IMR-90 (cell line): ENCODE measurements at regions not wholly inside any gene's neighbourhood (a gene's known extent, or its start where the extent isn't known, plus 50 kb on each side); places are given as distances from the start of the nearest gene placed in this dataset.

Experiments
- ATAC-seq: fragments of 200-7000 bp; cut with Tn5 transposase; 2 replicates; pipeline ENCODE4 v1.9.1; 2020; ENCODE audit warnings: low read depth, mild to moderate bottlenecking, moderate library complexity
- BruUV-seq: library from RNA; stranded (reverse); fragments of 400-500 nt; replicated peaks from 2 replicates; lab custom pipeline; 2021; lab: Mats Ljungman, UMichigan
- CTCF ChIA-PET: fragments of 300-600 bp; formaldehyde crosslinking; extraction: SDS; loops from one replicate; lab custom pipeline; 2021; ENCODE audit warnings: antibody characterized with exemption; lab: Yijun Ruan, JAX
- POLR2A ChIA-PET: fragments of 300-600 bp; sonication (Branson Sonifier 250); formaldehyde crosslinking; loops from one replicate; lab custom pipeline; 2022; ENCODE audit warnings: antibody characterized with exemption; ENCODE audit not compliant: unreplicated experiment; lab: Charles Lee
- DNase-seq: peaks from one replicate; pipeline ENCODE4 v3.0.0; 2013
- H2AFZ ChIP-seq: replicated peaks from 2 replicates; pipeline ENCODE3; 2013; ENCODE audit warnings: low read length, mild to moderate bottlenecking; ENCODE audit not compliant: poor library complexity
- H2AK5ac ChIP-seq: 2 replicates; pipeline ENCODE4 v1.6.1; 2013; ENCODE audit warnings: low read depth, low read length, inconsistent platforms
- H2AK9ac ChIP-seq: replicated peaks from 2 replicates; pipeline ENCODE3; 2013; ENCODE audit warnings: mild to moderate bottlenecking, low read depth, low read length, moderate library complexity; ENCODE audit not compliant: poor library complexity
- H2BK120ac ChIP-seq: 2 replicates; pipeline ENCODE4 v1.6.1; 2013; ENCODE audit warnings: low read depth, low read length, inconsistent platforms
- H2BK15ac ChIP-seq: 3 replicates; pipeline ENCODE4 v1.6.1; 2013; ENCODE audit warnings: low read depth, low read length, inconsistent platforms
- H2BK20ac ChIP-seq: 2 replicates; pipeline ENCODE4 v1.6.1; 2013; ENCODE audit warnings: low read depth, mild to moderate bottlenecking, inconsistent platforms, low read length, moderate library complexity
- H2BK5ac ChIP-seq: 2 replicates; pipeline ENCODE4 v1.6.1; 2013; ENCODE audit warnings: mild to moderate bottlenecking, low read depth, low read length, inconsistent platforms; ENCODE audit not compliant: poor library complexity, severe bottlenecking
- H3K14ac ChIP-seq: replicated peaks from 2 replicates; pipeline ENCODE4 v1.6.1; 2013; ENCODE audit warnings: low read depth, low read length, inconsistent platforms
- H3K18ac ChIP-seq: 2 replicates; pipeline ENCODE4 v1.6.1; 2013; ENCODE audit warnings: low read depth, low read length, control low read depth
- H3K23ac ChIP-seq: 2 replicates; pipeline ENCODE4 v1.6.1; 2013; ENCODE audit warnings: low read depth, low read length, inconsistent platforms
- H3K27ac ChIP-seq: 2 replicates; pipeline ENCODE4 v1.5.1; 2013; ENCODE audit warnings: mild to moderate bottlenecking, control low read depth, low read length; ENCODE audit not compliant: insufficient read depth
- H3K27me3 ChIP-seq: 2 replicates; pipeline ENCODE4 v1.6.1; 2013; ENCODE audit warnings: low read length; ENCODE audit not compliant: control insufficient read depth, insufficient read depth
- H3K36me3 ChIP-seq: 2 replicates; pipeline ENCODE4 v1.6.1; 2013; ENCODE audit warnings: low read length, mixed read lengths; ENCODE audit not compliant: control insufficient read depth, insufficient read depth
- H3K4ac ChIP-seq: 2 replicates; pipeline ENCODE4 v1.6.1; 2013; ENCODE audit warnings: low read depth, low read length, inconsistent platforms
- H3K4me1 ChIP-seq: 2 replicates; pipeline ENCODE4 v1.6.1; 2013; ENCODE audit warnings: low read length, mixed read lengths; ENCODE audit not compliant: control insufficient read depth, insufficient read depth
- H3K4me2 ChIP-seq: 2 replicates; pipeline ENCODE4 v1.6.1; 2013; ENCODE audit warnings: low read depth, mild to moderate bottlenecking, control low read depth, low read length, moderate library complexity
- H3K4me3 ChIP-seq: 2 replicates; pipeline ENCODE4 v1.5.1; 2013; ENCODE audit warnings: low read depth, mild to moderate bottlenecking, control low read depth, low read length, moderate library complexity; ENCODE audit not compliant: insufficient read depth
- H3K56ac ChIP-seq: 2 replicates; pipeline ENCODE4 v1.6.1; 2013; ENCODE audit warnings: low read length, inconsistent platforms; ENCODE audit not compliant: insufficient read depth; ENCODE audit errors: extremely low read depth
- H3K79me1 ChIP-seq, 2 experiments: 2 replicates each; pipeline ENCODE4 v1.6.1; 2013; ENCODE audit warnings: low read length in 2 of 2, inconsistent platforms in 1 of 2, low read depth in 1 of 2
- H3K9ac ChIP-seq: 2 replicates; pipeline ENCODE4 v1.6.1; 2013; ENCODE audit warnings: low read depth, low read length, control low read depth
- H3K9me1 ChIP-seq: 2 replicates; pipeline ENCODE4 v1.6.1; 2013; ENCODE audit warnings: low read length, inconsistent platforms; ENCODE audit not compliant: insufficient read depth
- H3K9me3 ChIP-seq: 2 replicates; pipeline ENCODE4 v1.6.1; 2013; ENCODE audit warnings: low read length; ENCODE audit not compliant: control insufficient read depth, insufficient read depth
- H4K20me1 ChIP-seq: 2 replicates; pipeline ENCODE4 v1.6.1; 2013; ENCODE audit warnings: low read length, inconsistent platforms; ENCODE audit not compliant: insufficient read depth
- H4K5ac ChIP-seq: 2 replicates; pipeline ENCODE4 v1.6.1; 2013; ENCODE audit warnings: mild to moderate bottlenecking, low read depth, low read length, control low read depth
- H4K8ac ChIP-seq, 2 experiments: 2 replicates each; pipeline ENCODE4 v1.6.1; 2013; ENCODE audit warnings: low read depth in 2 of 2, low read length in 2 of 2, control low read depth in 1 of 2, inconsistent platforms in 1 of 2
- H4K91ac ChIP-seq: 2 replicates; pipeline ENCODE4 v1.6.1; 2013; ENCODE audit warnings: low read depth, low read length, inconsistent platforms; ENCODE audit not compliant: insufficient read depth
- BHLHE40 ChIP-seq: fragments of 150-350 bp; IDR thresholded peaks from 2 replicates; pipeline ENCODE4 v1.6.1; 2016; ENCODE audit warnings: mild to moderate bottlenecking, low read depth, low read length
- MAFK ChIP-seq: IDR thresholded peaks from 2 replicates; pipeline ENCODE4 v1.6.1; 2012; ENCODE audit warnings: low read depth, low read length, improper control_type of control experiment
- SMC3 ChIP-seq: fragments of 150-350 bp; IDR thresholded peaks from 2 replicates; pipeline ENCODE4 v1.6.1; 2016; ENCODE audit warnings: low read depth, mild to moderate bottlenecking, antibody characterized with exemption, low read length, moderate library complexity
- WGBS, 2 experiments: methylation state at CpG; one replicate each; pipeline versions ENCODE4 v1.1.5 to v1.1.7; 2013; ENCODE audit warnings: missing lambda C conversion rate in 2 of 2; ENCODE audit not compliant: insufficient read length in 1 of 2; ENCODE audit errors: extremely low coverage in 2 of 2; 5-methylcytosine and 5-hydroxymethylcytosine counted together
- dilution Hi-C: fragments of 300-500 bp; cut with HindIII; formaldehyde crosslinking; loops from one replicate; pipeline ENCODE4 v1.14.3; 2018; ENCODE audit warnings: low sequenced_read_pairs; ENCODE audit not compliant: unreplicated experiment
- in situ Hi-C: fragments of 300-500 bp; cut with MboI; formaldehyde crosslinking; loops from 3 replicates; pipeline ENCODE4 v1.14.3; 2019; ENCODE audit warnings: low sequenced_read_pairs, inconsistent platforms, mixed read lengths
- intact Hi-C: fragments of 100-400 bp; cut with micrococcal nuclease; formaldehyde crosslinking; loops from 2 replicates; pipeline ENCODE4 v1.10.0; 2022
- TF ChIP-seq, protein P1 (sequence below): conservative IDR thresholded peaks from 2 replicates; pipeline ENCODE4 v1.5.1; 2012; ENCODE audit warnings: mild to moderate bottlenecking, low read depth, low read length, improper control_type of control experiment
- TF ChIP-seq, protein P2 (sequence below): fragments of 150-350 bp; IDR thresholded peaks from 2 replicates; pipeline ENCODE4 v1.6.1; 2016; ENCODE audit warnings: low read depth, mild to moderate bottlenecking, low read length, moderate library complexity, borderline replicate concordance

- H3K4ac ChIP-seq, result no peak overlapping the region
- no peaks in the 10 kb centered on the region for H3K9me3 ChIP-seq
- BruUV-seq, result no TSS peak
- TF ChIP-seq BHLHE40 (no peak), MAFK (peak; percentile 46; the same call in 1 of the 2 replicates), SMC3 (no peak)
- TF ChIP-seq, protein P1, sequence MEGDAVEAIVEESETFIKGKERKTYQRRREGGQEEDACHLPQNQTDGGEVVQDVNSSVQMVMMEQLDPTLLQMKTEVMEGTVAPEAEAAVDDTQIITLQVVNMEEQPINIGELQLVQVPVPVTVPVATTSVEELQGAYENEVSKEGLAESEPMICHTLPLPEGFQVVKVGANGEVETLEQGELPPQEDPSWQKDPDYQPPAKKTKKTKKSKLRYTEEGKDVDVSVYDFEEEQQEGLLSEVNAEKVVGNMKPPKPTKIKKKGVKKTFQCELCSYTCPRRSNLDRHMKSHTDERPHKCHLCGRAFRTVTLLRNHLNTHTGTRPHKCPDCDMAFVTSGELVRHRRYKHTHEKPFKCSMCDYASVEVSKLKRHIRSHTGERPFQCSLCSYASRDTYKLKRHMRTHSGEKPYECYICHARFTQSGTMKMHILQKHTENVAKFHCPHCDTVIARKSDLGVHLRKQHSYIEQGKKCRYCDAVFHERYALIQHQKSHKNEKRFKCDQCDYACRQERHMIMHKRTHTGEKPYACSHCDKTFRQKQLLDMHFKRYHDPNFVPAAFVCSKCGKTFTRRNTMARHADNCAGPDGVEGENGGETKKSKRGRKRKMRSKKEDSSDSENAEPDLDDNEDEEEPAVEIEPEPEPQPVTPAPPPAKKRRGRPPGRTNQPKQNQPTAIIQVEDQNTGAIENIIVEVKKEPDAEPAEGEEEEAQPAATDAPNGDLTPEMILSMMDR, result no peak
- TF ChIP-seq, protein P2, sequence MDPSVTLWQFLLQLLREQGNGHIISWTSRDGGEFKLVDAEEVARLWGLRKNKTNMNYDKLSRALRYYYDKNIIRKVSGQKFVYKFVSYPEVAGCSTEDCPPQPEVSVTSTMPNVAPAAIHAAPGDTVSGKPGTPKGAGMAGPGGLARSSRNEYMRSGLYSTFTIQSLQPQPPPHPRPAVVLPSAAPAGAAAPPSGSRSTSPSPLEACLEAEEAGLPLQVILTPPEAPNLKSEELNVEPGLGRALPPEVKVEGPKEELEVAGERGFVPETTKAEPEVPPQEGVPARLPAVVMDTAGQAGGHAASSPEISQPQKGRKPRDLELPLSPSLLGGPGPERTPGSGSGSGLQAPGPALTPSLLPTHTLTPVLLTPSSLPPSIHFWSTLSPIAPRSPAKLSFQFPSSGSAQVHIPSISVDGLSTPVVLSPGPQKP, result no peak
- H3K14ac ChIP-seq, result no peak overlapping the region
- H3K27me3 ChIP-seq, result peaks cover 4% of the 10 kb centered on the region; the same call in 1 of the 2 replicates
- H3K9me1 ChIP-seq, result no peaks in the 10 kb centered on the region
- H2BK120ac ChIP-seq, result no peak overlapping the region
- no peak overlapping the region for H3K27ac ChIP-seq
- dilution Hi-C loops, result no loop called here
- no peak overlapping the region for H2AFZ ChIP-seq
- H3K4me1 ChIP-seq, result no peaks in the 10 kb centered on the region
- POLR2A ChIA-PET, result no interaction called here
- H3K56ac ChIP-seq, result no peak overlapping the region
- no peak for ATAC-seq
- no peaks in the 10 kb centered on the region for H3K36me3 ChIP-seq
- H4K20me1 ChIP-seq, result no peaks in the 10 kb centered on the region
- H4K5ac ChIP-seq, result no peak overlapping the region
- in situ Hi-C loops, result no loop called here
- no CpG with 5 or more reads among the region's 3 CpGs for WGBS, 2 experiments
- no peak overlapping the region for H2BK5ac ChIP-seq
- H3K4me2 ChIP-seq, result no peak overlapping the region
- no peak overlapping the region for H4K91ac ChIP-seq
- H3K9ac ChIP-seq, result no peak overlapping the region
- H2AK9ac ChIP-seq, result no peak overlapping the region
- CTCF ChIA-PET, result no interaction called here
- H3K79me1 ChIP-seq, result no peaks in the 10 kb centered on the region
- no peak overlapping the region for H2BK20ac ChIP-seq
- no peak for DNase-seq
- intact Hi-C loops, result no loop called here
- H2BK15ac ChIP-seq, result no peak overlapping the region
- no peak overlapping the region for H2AK5ac ChIP-seq
- no peak overlapping the region for H3K18ac ChIP-seq
- no peak overlapping the region for H3K23ac ChIP-seq
- no peak overlapping the region for H4K8ac ChIP-seq
- no peak overlapping the region for H3K4me3 ChIP-seq
These were observed 123.4 kb upstream of the ZNF92 start for GRCh38 chr7:65250216-65250615.
